GM23338 (cell line): ENCODE measurements at regions not wholly inside any gene's neighbourhood (a gene's known extent, or its start where the extent isn't known, plus 50 kb on each side); places are given as distances from the start of the nearest gene placed in this dataset.

ENCODE experiments used
- ATAC-seq: fragments of 200-7000 bp; cut with Tn5 transposase; 3 replicates; pipeline ENCODE4 v1.9.1; 2020
- DNase-seq: peaks from one replicate; pipeline ENCODE4 v3.0.0-alpha.2; 2015; ENCODE audit warnings: low spot score
- H2AFZ ChIP-seq: fragments of 200-600 bp; sonication (generic); 2 replicates; pipeline ENCODE4 v1.8.0; 2016; ENCODE audit warnings: antibody characterized with exemption, mild to moderate bottlenecking, moderate library complexity
- H3F3A ChIP-seq: fragments of 200-600 bp; sonication (generic); replicated peaks from 2 replicates; pipeline ENCODE4 v1.8.0; 2017; ENCODE audit warnings: antibody characterized with exemption, mixed run types, low read depth
- H3K27ac ChIP-seq: fragments of 200-600 bp; sonication (generic); 2 replicates; pipeline ENCODE4 v1.6.1; 2016; ENCODE audit warnings: low read depth
- H3K27me3 ChIP-seq: fragments of 200-600 bp; sonication (generic); 2 replicates; pipeline ENCODE4 v1.8.0; 2016; ENCODE audit warnings: mild to moderate bottlenecking, mixed run types, moderate library complexity; ENCODE audit not compliant: insufficient read depth
- H3K36me3 ChIP-seq: fragments of 200-600 bp; sonication (generic); 2 replicates; pipeline ENCODE4 v1.8.0; 2016; ENCODE audit warnings: mild to moderate bottlenecking; ENCODE audit not compliant: insufficient read depth
- H3K4me1 ChIP-seq: fragments of 200-600 bp; sonication (generic); 2 replicates; pipeline ENCODE4 v1.8.0; 2016; ENCODE audit warnings: mild to moderate bottlenecking, moderate library complexity; ENCODE audit not compliant: insufficient read depth
- H3K4me2 ChIP-seq: fragments of 200-600 bp; sonication (generic); 2 replicates; pipeline ENCODE4 v1.7.1; 2017; ENCODE audit warnings: mixed run types
- H3K4me3 ChIP-seq: fragments of 200-600 bp; sonication (generic); 2 replicates; pipeline ENCODE4 v1.6.1; 2016; ENCODE audit warnings: mixed run types
- H3K79me2 ChIP-seq: fragments of 200-600 bp; sonication (generic); replicated peaks from 2 replicates; pipeline ENCODE4 v1.8.0; 2017; ENCODE audit warnings: mild to moderate bottlenecking; ENCODE audit not compliant: insufficient read depth
- H3K9me2 ChIP-seq: fragments of 200-600 bp; sonication (generic); 2 replicates; pipeline ENCODE4 v1.8.0; 2017; ENCODE audit not compliant: insufficient read depth
- H4K20me1 ChIP-seq: fragments of 200-600 bp; sonication (generic); replicated peaks from 2 replicates; pipeline ENCODE4 v1.8.0; 2017; ENCODE audit warnings: mild to moderate bottlenecking; ENCODE audit not compliant: insufficient read depth
- H3K27ac Mint-ChIP-seq: 2 replicates; pipeline ENCODE4 v1.8.0; 2020; ENCODE audit warnings: inconsistent platforms, mild to moderate bottlenecking, moderate library complexity, mixed read lengths
- H3K27me3 Mint-ChIP-seq: 3 replicates; pipeline ENCODE4 v1.8.0; 2022; ENCODE audit warnings: low read depth, mild to moderate bottlenecking, moderate library complexity, mixed read lengths, inconsistent platforms; ENCODE audit not compliant: insufficient read depth, poor library complexity
- H3K36me3 Mint-ChIP-seq: 3 replicates; pipeline ENCODE4 v1.8.0; 2021; ENCODE audit warnings: low read depth, mild to moderate bottlenecking, inconsistent platforms, moderate library complexity, mixed read lengths
- H3K4me1 Mint-ChIP-seq: 3 replicates; pipeline ENCODE4 v1.8.0; 2020; ENCODE audit warnings: mild to moderate bottlenecking, inconsistent platforms, mixed read lengths
- H3K4me3 Mint-ChIP-seq: 3 replicates; pipeline ENCODE4 v1.8.0; 2021; ENCODE audit warnings: moderate library complexity, mild to moderate bottlenecking, inconsistent platforms, mixed read lengths
- H3K9me3 Mint-ChIP-seq: 3 replicates; pipeline ENCODE4 v1.8.0; 2020; ENCODE audit warnings: moderate library complexity, mild to moderate bottlenecking, inconsistent platforms, mixed read lengths
- CREB1 ChIP-seq: fragments of 250-450 bp; sonication (Bioruptor Pico); IDR thresholded peaks from 2 replicates; pipeline ENCODE4 v1.5.0; 2020; ENCODE audit warnings: low read depth, mild to moderate bottlenecking, moderate library complexity
- ETS1 ChIP-seq: IDR thresholded peaks from 2 replicates; pipeline ENCODE4 v1.6.1; 2016; ENCODE audit warnings: antibody characterized with exemption
- EZH2 ChIP-seq: fragments of 200-600 bp; sonication (generic); IDR thresholded peaks from one replicate; pipeline ENCODE4 v1.8.0; 2017; ENCODE audit warnings: antibody characterized with exemption, mild to moderate bottlenecking, low read depth; ENCODE audit not compliant: unreplicated experiment
- EZH2phosphoT487 ChIP-seq: fragments of 200-600 bp; sonication (generic); IDR thresholded peaks from one replicate; pipeline ENCODE4 v1.8.1; 2018; ENCODE audit warnings: antibody characterized with exemption; ENCODE audit not compliant: unreplicated experiment
- JUNB ChIP-seq: IDR thresholded peaks from one replicate; pipeline ENCODE4 v1.6.1; 2016; ENCODE audit warnings: antibody characterized with exemption; ENCODE audit not compliant: unreplicated experiment
- NANOG ChIP-seq: IDR thresholded peaks from 2 replicates; pipeline ENCODE4 v1.6.1; 2016; ENCODE audit warnings: antibody characterized with exemption, borderline replicate concordance
- POLR2AphosphoS5 ChIP-seq: IDR thresholded peaks from 2 replicates; pipeline ENCODE4 v1.6.1; 2016; ENCODE audit warnings: antibody characterized with exemption, low read depth
- STAT1 ChIP-seq: IDR thresholded peaks from one replicate; pipeline ENCODE4 v1.6.1; 2016; ENCODE audit warnings: antibody characterized with exemption; ENCODE audit not compliant: unreplicated experiment
- ZNF114 ChIP-seq: fragments of 250-450 bp; sonication (Bioruptor Pico); IDR thresholded peaks from 2 replicates; pipeline ENCODE4 v1.5.0; 2020; ENCODE audit warnings: mild to moderate bottlenecking, moderate library complexity
- ZNF331 ChIP-seq: fragments of 250-450 bp; sonication (Bioruptor Pico); IDR thresholded peaks from 2 replicates; pipeline ENCODE4 v1.5.0; 2020; ENCODE audit warnings: low read depth, mild to moderate bottlenecking, moderate library complexity
- TF ChIP-seq, protein P1 (sequence below), 2 experiments: fragments of 200-600 bp in 1 of 2; sonication (generic) in 1 of 2; conservative IDR thresholded peaks; 2 replicates each; pipeline versions ENCODE4 v1.5.1 to v1.6.1; 2016 to 2017; ENCODE audit warnings: antibody characterized with exemption in 2 of 2, low read depth in 2 of 2, mild to moderate bottlenecking in 2 of 2, moderate library complexity in 1 of 2
- TF ChIP-seq, protein P2 (sequence below): fragments of 250-450 bp; sonication (Bioruptor Pico); IDR thresholded peaks from 2 replicates; pipeline ENCODE4 v1.5.0; 2020; ENCODE audit warnings: mild to moderate bottlenecking, moderate library complexity
- TF ChIP-seq, protein P3 (sequence below): IDR thresholded peaks from one replicate; pipeline ENCODE4 v1.6.1; 2018; ENCODE audit warnings: antibody characterized with exemption; ENCODE audit not compliant: unreplicated experiment

GRCh38 chr12:18794000-18794399 is 56.1 kb downstream of the CAPZA3 start:
- DNase-seq = no peak
- TF ChIP-seq EZH2 (no peak), CREB1 (CRISPR knock-in tag) (no peak), NANOG (no peak), STAT1 (no peak), ZNF331 (CRISPR knock-in tag) (no peak), ZNF114 (no peak), POLR2AphosphoS5 (no peak), EZH2phosphoT487 (no peak), ETS1 (no peak), JUNB (no peak)
- TF ChIP-seq, protein P1, sequence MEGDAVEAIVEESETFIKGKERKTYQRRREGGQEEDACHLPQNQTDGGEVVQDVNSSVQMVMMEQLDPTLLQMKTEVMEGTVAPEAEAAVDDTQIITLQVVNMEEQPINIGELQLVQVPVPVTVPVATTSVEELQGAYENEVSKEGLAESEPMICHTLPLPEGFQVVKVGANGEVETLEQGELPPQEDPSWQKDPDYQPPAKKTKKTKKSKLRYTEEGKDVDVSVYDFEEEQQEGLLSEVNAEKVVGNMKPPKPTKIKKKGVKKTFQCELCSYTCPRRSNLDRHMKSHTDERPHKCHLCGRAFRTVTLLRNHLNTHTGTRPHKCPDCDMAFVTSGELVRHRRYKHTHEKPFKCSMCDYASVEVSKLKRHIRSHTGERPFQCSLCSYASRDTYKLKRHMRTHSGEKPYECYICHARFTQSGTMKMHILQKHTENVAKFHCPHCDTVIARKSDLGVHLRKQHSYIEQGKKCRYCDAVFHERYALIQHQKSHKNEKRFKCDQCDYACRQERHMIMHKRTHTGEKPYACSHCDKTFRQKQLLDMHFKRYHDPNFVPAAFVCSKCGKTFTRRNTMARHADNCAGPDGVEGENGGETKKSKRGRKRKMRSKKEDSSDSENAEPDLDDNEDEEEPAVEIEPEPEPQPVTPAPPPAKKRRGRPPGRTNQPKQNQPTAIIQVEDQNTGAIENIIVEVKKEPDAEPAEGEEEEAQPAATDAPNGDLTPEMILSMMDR (conservative IDR thresholded peaks at IDR 0.05; ENCODE audit: low read depth in 2 of 2) = no peak
- TF ChIP-seq, protein P2, sequence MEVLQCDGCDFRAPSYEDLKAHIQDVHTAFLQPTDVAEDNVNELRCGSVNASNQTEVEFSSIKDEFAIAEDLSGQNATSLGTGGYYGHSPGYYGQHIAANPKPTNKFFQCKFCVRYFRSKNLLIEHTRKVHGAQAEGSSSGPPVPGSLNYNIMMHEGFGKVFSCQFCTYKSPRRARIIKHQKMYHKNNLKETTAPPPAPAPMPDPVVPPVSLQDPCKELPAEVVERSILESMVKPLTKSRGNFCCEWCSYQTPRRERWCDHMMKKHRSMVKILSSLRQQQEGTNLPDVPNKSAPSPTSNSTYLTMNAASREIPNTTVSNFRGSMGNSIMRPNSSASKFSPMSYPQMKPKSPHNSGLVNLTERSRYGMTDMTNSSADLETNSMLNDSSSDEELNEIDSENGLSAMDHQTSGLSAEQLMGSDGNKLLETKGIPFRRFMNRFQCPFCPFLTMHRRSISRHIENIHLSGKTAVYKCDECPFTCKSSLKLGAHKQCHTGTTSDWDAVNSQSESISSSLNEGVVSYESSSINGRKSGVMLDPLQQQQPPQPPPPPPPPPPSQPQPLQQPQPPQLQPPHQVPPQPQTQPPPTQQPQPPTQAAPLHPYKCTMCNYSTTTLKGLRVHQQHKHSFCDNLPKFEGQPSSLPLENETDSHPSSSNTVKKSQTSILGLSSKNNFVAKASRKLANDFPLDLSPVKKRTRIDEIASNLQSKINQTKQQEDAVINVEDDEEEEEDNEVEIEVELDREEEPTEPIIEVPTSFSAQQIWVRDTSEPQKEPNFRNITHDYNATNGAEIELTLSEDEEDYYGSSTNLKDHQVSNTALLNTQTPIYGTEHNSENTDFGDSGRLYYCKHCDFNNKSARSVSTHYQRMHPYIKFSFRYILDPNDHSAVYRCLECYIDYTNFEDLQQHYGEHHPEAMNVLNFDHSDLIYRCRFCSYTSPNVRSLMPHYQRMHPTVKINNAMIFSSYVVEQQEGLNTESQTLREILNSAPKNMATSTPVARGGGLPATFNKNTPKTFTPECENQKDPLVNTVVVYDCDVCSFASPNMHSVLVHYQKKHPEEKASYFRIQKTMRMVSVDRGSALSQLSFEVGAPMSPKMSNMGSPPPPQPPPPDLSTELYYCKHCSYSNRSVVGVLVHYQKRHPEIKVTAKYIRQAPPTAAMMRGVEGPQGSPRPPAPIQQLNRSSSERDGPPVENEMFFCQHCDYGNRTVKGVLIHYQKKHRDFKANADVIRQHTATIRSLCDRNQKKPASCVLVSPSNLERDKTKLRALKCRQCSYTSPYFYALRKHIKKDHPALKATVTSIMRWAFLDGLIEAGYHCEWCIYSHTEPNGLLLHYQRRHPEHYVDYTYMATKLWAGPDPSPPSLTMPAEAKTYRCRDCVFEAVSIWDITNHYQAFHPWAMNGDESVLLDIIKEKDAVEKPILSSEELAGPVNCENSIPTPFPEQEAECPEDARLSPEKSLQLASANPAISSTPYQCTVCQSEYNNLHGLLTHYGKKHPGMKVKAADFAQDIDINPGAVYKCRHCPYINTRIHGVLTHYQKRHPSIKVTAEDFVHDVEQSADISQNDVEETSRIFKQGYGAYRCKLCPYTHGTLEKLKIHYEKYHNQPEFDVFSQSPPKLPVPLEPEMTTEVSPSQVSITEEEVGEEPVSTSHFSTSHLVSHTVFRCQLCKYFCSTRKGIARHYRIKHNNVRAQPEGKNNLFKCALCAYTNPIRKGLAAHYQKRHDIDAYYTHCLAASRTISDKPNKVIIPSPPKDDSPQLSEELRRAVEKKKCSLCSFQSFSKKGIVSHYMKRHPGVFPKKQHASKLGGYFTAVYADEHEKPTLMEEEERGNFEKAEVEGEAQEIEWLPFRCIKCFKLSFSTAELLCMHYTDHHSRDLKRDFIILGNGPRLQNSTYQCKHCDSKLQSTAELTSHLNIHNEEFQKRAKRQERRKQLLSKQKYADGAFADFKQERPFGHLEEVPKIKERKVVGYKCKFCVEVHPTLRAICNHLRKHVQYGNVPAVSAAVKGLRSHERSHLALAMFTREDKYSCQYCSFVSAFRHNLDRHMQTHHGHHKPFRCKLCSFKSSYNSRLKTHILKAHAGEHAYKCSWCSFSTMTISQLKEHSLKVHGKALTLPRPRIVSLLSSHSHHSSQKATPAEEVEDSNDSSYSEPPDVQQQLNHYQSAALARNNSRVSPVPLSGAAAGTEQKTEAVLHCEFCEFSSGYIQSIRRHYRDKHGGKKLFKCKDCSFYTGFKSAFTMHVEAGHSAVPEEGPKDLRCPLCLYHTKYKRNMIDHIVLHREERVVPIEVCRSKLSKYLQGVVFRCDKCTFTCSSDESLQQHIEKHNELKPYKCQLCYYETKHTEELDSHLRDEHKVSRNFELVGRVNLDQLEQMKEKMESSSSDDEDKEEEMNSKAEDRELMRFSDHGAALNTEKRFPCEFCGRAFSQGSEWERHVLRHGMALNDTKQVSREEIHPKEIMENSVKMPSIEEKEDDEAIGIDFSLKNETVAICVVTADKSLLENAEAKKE (CRISPR knock-in tag) = no peak
- TF ChIP-seq, protein P3, sequence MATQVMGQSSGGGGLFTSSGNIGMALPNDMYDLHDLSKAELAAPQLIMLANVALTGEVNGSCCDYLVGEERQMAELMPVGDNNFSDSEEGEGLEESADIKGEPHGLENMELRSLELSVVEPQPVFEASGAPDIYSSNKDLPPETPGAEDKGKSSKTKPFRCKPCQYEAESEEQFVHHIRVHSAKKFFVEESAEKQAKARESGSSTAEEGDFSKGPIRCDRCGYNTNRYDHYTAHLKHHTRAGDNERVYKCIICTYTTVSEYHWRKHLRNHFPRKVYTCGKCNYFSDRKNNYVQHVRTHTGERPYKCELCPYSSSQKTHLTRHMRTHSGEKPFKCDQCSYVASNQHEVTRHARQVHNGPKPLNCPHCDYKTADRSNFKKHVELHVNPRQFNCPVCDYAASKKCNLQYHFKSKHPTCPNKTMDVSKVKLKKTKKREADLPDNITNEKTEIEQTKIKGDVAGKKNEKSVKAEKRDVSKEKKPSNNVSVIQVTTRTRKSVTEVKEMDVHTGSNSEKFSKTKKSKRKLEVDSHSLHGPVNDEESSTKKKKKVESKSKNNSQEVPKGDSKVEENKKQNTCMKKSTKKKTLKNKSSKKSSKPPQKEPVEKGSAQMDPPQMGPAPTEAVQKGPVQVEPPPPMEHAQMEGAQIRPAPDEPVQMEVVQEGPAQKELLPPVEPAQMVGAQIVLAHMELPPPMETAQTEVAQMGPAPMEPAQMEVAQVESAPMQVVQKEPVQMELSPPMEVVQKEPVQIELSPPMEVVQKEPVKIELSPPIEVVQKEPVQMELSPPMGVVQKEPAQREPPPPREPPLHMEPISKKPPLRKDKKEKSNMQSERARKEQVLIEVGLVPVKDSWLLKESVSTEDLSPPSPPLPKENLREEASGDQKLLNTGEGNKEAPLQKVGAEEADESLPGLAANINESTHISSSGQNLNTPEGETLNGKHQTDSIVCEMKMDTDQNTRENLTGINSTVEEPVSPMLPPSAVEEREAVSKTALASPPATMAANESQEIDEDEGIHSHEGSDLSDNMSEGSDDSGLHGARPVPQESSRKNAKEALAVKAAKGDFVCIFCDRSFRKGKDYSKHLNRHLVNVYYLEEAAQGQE = no peak
- no peaks in the 10 kb centered on the region for H3K79me2 ChIP-seq

More at GRCh38 chr12:18794000-18794399, 56.1 kb downstream of the CAPZA3 start:
- no peak overlapping the region for H3K27ac ChIP-seq
- H3K9me3 Mint-ChIP-seq = peaks cover 9% of the 10 kb centered on the region; the same call in 2 of the 3 replicates
- no peak overlapping the region for H3K4me3 ChIP-seq
- no peaks in the 10 kb centered on the region for H3K9me2 ChIP-seq
- no peaks in the 10 kb centered on the region for H4K20me1 ChIP-seq
- H3K4me1 Mint-ChIP-seq = peaks cover 5% of the 10 kb centered on the region; the same call in 2 of the 3 replicates
- no peak for ATAC-seq
- H3K36me3 ChIP-seq = no peaks in the 10 kb centered on the region
- no peak overlapping the region for H2AFZ ChIP-seq
- H3K4me3 Mint-ChIP-seq = no peak overlapping the region
- no peaks in the 10 kb centered on the region for H3F3A ChIP-seq
- 0 out of 3 replicates have a peak, but pooled peaks cover 2% of the 10 kb centered on the region for H3K36me3 Mint-ChIP-seq
- no peaks in the 10 kb centered on the region for H3K27me3 Mint-ChIP-seq
- no peaks in the 10 kb centered on the region for H3K27me3 ChIP-seq
- H3K4me2 ChIP-seq = no peak overlapping the region
- no peaks in the 10 kb centered on the region for H3K4me1 ChIP-seq
- H3K27ac Mint-ChIP-seq = no peak overlapping the region
